SK-N-MC (cell line): ENCODE measurements at regions not wholly inside any gene's neighbourhood (a gene's known extent, or its start where the extent isn't known, plus 50 kb on each side); places are given as distances from the start of the nearest gene placed in this dataset.

Source experiments
- DNase-seq: peaks from one replicate; pipeline ENCODE4 v3.0.0-alpha.2; 2011; ENCODE audit warnings: low read depth, low spot score
- H3K27ac ChIP-seq: fragments of 200-600 bp; sonication (generic); 2 replicates; pipeline ENCODE4 v1.5.1; 2016; ENCODE audit warnings: mixed run types
- H3K36me3 ChIP-seq: fragments of 200-600 bp; sonication (generic); 2 replicates; pipeline ENCODE4 v1.6.1; 2017; ENCODE audit warnings: antibody characterized with exemption, low read length, mixed read lengths; ENCODE audit not compliant: insufficient read depth
- H3K4me3 ChIP-seq: fragments of 200-600 bp; sonication (generic); 2 replicates; pipeline ENCODE4 v1.5.1; 2016
- H3K9ac ChIP-seq: fragments of 200-600 bp; sonication (generic); 2 replicates; pipeline ENCODE4 v1.8.0; 2017; ENCODE audit warnings: mixed run types, mixed read lengths; ENCODE audit not compliant: insufficient read length
- H3K9me3 ChIP-seq: fragments of 200-600 bp; sonication (generic); 2 replicates; pipeline ENCODE4 v1.6.1; 2017; ENCODE audit warnings: low read depth, mild to moderate bottlenecking, antibody characterized with exemption, low read length, moderate library complexity, mixed read lengths
- EZH2 ChIP-seq: fragments of 200-600 bp; sonication (generic); IDR thresholded peaks from one replicate; pipeline ENCODE4 v1.6.1; 2017; ENCODE audit warnings: antibody characterized with exemption
- FOXP2 ChIP-seq: optimal IDR thresholded peaks from 2 replicates; pipeline ENCODE3; 2011; ENCODE audit warnings: mild to moderate bottlenecking, moderate library complexity; ENCODE audit not compliant: insufficient read depth; ENCODE audit errors: extremely low read length, control extremely low read depth
- POLR2AphosphoS5 ChIP-seq: IDR thresholded peaks from 2 replicates; pipeline ENCODE4 v1.6.1; 2012; ENCODE audit warnings: mild to moderate bottlenecking, low read depth, low read length, borderline replicate concordance

DNA sequence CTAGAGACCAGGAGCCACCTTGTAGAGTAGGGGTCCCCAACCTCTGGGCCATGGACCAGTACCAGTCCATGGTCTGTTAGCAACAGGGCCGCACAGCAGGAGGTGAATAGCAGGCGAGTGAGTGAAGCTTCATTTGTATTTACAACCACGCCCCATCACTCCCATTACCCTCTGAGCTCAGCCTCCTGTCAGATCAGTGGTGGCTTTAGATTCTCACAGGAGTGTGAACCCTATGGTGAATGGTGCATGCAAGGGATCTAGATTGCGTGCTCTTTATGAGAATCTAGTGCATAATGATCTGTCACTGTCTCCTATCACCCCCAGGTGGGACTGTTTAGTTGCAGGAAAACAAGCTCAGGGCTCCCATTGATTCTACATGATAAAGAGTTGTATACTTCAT, 303.6 kb downstream of the KCNRG start:
- DNase-seq = no peak
- H3K9ac ChIP-seq = no peak overlapping the region
- no peak for TF ChIP-seq POLR2AphosphoS5
- TF ChIP-seq EZH2 = no peak
- no peak for TF ChIP-seq FOXP2
- no peaks in the 10 kb centered on the region for H3K9me3 ChIP-seq
- H3K4me3 ChIP-seq = no peak overlapping the region
- no peaks in the 10 kb centered on the region for H3K36me3 ChIP-seq
- no peak overlapping the region for H3K27ac ChIP-seq

GRCh38 chr13:50319635-50320255, 304.5 kb downstream of the KCNRG start:
- Histone ChIP-seq H3K9ac (no peak overlapping the region), H3K27ac (no peak overlapping the region), H3K36me3 (no peaks in the 10 kb centered on the region), H3K9me3 (no peaks in the 10 kb centered on the region), H3K4me3 (no peak overlapping the region)
- no peak for DNase-seq
- TF ChIP-seq POLR2AphosphoS5 = no peak
- no peak for TF ChIP-seq EZH2
- no peak for TF ChIP-seq FOXP2

GRCh38 chr13:50320271-50320862, 305.1 kb downstream of the KCNRG start:
- Histone ChIP-seq H3K9ac (no peak overlapping the region), H3K4me3 (no peak overlapping the region), H3K9me3 (no peaks in the 10 kb centered on the region), H3K27ac (no peak overlapping the region), H3K36me3 (no peaks in the 10 kb centered on the region)
- no peak for TF ChIP-seq EZH2
- TF ChIP-seq FOXP2 = no peak
- TF ChIP-seq POLR2AphosphoS5 = no peak
- DNase-seq = no peak

- Histone ChIP-seq H3K36me3 (no peaks in the 10 kb centered on the region), H3K9me3 (no peaks in the 10 kb centered on the region), H3K9ac (no peak overlapping the region), H3K4me3 (no peak overlapping the region), H3K27ac (no peak overlapping the region)
- DNase-seq = no peak
- TF ChIP-seq EZH2 (no peak), POLR2AphosphoS5 (no peak), FOXP2 (no peak)
Observed at GRCh38 chr13:50322006-50322405, 306.8 kb downstream of the KCNRG start.

- Histone ChIP-seq H3K4me3 (no peak overlapping the region), H3K9me3 (no peaks in the 10 kb centered on the region), H3K27ac (no peak overlapping the region), H3K9ac (no peak overlapping the region), H3K36me3 (no peaks in the 10 kb centered on the region)
- no peak for DNase-seq
- TF ChIP-seq FOXP2 (no peak), POLR2AphosphoS5 (no peak), EZH2 (no peak)
Observed at GRCh38 chr13:50323440-50324065, 308.3 kb downstream of the KCNRG start.

GRCh38 chr13:50326271-50326670, 311.0 kb downstream of the KCNRG start:
- no peak overlapping the region for H3K9ac ChIP-seq
- TF ChIP-seq POLR2AphosphoS5 (no peak), EZH2 (no peak), FOXP2 (no peak)
- H3K36me3 ChIP-seq = no peaks in the 10 kb centered on the region
- H3K27ac ChIP-seq = no peak overlapping the region
- no peak for DNase-seq
- no peak overlapping the region for H3K4me3 ChIP-seq
- H3K9me3 ChIP-seq = no peaks in the 10 kb centered on the region

GRCh38 chr13:50326811-50327210, 311.6 kb downstream of the KCNRG start:
- Histone ChIP-seq H3K4me3 (no peak overlapping the region), H3K9me3 (no peaks in the 10 kb centered on the region)
- no peak for TF ChIP-seq FOXP2
- TF ChIP-seq POLR2AphosphoS5 = no peak
- no peak for TF ChIP-seq EZH2

GRCh38 chr13:50334115-50334778, 319.0 kb downstream of the KCNRG start:
- Histone ChIP-seq H3K4me3 (no peak overlapping the region), H3K27ac (no peak overlapping the region), H3K36me3 (no peaks in the 10 kb centered on the region), H3K9me3 (no peaks in the 10 kb centered on the region), H3K9ac (no peak overlapping the region)
- no peak for DNase-seq
- no peak for TF ChIP-seq EZH2
- TF ChIP-seq FOXP2 = no peak
- no peak for TF ChIP-seq POLR2AphosphoS5

More at GRCh38 chr13:50326811-50327210, 311.6 kb downstream of the KCNRG start:
- Histone ChIP-seq H3K27ac (no peak overlapping the region), H3K9ac (no peak overlapping the region), H3K36me3 (no peaks in the 10 kb centered on the region)
- DNase-seq = no peak
